NCI-H128 (cell line): ENCODE measurements at regions not wholly inside any gene's neighbourhood (a gene's known extent, or its start where the extent isn't known, plus 50 kb on each side); places are given as distances from the start of the nearest gene placed in this dataset.

Source experiments
- DNase-seq: peaks from one replicate; lab custom pipeline; 2025; ENCODE audit not compliant: unreplicated experiment; lab: John Stamatoyannopoulos, UW

DNA sequence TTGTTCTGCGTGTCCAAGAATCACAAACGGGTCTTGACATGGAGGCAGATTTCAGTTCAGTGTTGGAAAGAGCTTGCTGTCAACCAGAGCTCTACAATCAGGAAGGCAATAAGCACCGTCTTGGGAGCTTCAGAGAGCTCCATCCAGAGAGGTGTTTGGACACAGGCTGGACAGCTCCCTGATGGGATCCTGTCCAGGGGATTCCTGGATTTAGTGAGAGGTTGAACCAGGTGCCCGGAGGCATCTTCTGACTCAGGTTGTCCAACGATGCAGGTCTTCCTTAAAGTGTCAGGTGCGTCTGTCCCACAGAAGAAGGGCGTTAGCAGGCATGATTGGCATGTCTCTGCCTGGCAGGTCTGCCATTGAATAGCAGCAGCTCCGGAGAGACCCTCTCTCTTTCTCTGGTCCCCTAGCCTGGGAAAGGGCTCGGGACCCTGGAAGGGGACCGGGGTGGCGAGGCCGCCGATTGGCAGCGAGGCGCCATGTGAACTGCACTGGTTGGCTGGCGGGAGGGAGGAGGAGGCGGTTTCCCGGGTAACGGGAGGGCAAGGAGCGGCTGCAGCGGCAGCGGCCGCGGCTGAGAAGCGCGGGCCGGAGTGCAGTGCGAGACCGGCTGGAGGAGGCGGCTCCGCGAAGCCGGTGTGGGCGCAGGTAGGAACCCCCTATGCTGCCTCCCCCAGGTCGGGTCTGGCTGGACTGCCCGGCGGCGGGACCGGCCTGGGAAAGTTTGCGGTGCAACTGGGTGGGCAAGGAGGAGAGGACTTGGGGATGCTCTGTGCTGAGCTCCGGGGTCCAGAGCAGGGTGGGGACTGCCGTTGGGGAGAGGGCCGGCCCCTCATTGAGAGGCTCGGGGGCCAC, 104.1 kb upstream of the E2F8 start:
- no peak for DNase-seq

DNA sequence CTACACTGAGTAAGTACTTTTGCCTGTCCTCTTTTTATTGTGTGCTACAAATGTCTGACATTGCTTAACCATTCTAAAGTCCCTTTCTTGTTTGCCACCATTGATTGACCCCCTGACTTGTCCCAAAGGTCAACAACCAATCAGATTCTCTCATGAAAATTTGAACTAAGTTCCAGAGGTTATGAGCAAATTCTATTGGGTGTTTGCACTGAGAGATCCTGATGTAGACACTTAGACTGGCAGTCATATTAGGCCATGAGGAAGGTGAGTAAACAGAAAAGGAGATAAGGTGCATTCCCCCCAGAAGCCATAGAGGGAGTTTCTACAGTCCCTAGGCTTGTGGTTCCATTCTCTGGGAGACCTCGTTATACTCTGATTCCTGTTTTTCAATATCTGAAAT, 101.3 kb upstream of the E2F8 start:
- no peak for DNase-seq

DNA sequence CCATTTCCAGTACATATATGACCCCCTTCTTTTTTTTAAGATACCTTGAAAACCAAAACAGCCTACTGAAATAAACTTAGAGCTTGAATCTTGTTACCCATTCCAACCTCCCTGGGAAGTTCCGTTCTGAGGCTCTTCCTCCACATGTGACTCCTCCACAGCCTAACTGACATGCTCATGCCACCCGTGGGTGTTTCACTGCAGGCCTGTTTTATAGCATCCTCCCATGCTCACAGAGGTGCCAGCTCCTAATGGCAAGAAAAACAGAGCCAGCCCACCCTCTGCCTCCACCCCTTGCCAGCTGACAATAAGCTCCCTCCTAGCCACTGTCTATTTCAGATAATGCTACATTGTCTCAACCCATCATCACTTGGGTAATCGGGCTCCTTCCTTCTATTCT, 97.6 kb upstream of the E2F8 start:
- DNase-seq, result no peak

DNA sequence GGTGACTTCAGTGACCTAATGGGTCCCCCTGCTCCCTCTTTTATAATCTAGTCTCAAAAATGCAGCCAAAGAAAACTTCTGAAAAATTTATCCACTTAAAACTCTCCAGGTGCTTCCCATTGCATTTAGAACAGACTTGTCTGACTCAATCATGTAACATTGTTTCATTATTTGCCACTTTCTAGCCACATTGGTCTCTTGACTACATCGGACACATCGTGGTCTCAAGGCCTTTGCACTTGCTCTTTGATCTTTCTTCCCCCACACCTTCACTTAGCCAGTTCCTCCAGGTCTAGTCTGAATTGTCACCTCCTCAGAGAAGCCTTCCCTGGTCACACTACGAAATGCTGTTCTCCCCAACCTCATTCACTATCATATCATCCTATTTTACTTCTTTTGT, 97.0 kb upstream of the E2F8 start:
- DNase-seq, result no peak

DNA sequence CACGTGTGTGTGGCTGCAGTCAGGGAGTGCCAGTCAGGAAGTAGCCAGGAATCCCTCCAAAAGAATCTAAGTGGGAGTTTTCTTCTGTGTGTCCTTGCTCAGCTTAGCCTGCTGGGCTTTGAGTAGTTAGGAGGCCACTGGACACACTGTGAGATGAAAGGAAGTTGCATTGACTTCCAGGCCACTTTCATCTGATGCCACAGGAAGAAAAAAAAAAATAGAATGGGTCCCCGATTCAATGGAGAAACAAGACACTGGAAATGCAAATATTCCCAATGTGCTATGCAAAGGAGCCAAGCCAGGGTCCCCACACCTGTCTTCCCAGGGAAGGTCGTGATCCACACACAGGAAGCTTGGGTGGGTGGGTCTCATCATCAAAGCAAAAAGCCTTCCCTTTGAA, 95.6 kb upstream of the E2F8 start:
- no peak for DNase-seq

DNA sequence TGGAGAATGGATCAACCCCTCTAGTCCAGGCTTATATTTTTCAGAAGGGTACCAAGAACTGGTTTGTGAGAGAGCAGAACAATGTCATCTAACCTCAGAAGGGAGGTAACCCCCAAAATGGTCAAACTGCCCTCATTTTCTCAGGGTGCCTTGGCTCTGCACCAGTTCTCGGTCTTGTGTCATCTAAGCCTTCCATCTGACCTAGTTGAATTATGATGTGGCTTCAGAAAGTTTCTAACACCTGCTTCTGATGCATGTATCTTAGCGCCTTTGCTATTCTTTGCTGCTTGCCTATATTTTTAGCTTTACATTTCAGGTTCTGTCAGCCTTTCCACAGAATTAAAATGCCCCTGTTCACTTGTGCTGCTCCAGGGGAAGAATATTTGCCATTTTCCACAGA, 91.7 kb upstream of the E2F8 start:
- DNase-seq, result no peak

DNA sequence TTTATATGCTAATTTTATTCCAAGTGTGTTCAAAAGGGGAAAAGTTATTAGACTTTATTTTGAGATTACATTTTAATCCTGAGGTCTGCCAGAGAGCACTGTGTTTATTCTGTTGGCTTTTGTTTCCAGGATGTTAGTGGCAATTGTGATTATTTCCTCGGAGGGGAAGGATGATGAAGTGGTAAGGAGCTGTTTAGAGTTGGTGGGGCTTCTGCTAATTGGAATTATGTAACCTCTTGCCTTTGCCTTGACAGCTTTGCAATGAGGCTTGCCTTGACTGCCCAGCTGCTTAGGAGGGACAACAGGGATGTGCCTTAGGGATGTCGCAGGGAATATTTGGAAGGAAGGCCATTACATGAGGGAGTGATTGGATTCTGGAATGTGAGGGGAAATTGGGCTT, 89.7 kb upstream of the E2F8 start:
- no peak for DNase-seq

DNA sequence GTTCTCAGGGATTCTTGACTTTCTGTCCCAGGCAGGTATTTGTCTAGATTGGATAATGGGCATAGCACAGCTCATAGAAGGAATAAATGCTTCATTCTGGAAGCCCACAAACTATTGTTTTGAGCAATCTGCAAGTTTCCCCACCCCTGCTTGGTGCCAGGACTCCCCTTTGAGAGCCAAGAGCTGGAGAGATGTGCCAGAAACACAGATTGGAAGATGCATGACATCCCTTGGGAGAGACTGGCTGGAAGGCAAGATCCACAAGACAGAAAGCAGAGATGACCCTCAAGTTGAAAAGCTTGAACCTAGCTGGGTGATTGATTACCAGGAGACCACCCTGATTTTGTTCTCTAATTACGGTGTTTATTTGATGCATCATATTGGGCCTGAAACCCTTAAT, 89.2 kb upstream of the E2F8 start:
- DNase-seq, result no peak

DNA sequence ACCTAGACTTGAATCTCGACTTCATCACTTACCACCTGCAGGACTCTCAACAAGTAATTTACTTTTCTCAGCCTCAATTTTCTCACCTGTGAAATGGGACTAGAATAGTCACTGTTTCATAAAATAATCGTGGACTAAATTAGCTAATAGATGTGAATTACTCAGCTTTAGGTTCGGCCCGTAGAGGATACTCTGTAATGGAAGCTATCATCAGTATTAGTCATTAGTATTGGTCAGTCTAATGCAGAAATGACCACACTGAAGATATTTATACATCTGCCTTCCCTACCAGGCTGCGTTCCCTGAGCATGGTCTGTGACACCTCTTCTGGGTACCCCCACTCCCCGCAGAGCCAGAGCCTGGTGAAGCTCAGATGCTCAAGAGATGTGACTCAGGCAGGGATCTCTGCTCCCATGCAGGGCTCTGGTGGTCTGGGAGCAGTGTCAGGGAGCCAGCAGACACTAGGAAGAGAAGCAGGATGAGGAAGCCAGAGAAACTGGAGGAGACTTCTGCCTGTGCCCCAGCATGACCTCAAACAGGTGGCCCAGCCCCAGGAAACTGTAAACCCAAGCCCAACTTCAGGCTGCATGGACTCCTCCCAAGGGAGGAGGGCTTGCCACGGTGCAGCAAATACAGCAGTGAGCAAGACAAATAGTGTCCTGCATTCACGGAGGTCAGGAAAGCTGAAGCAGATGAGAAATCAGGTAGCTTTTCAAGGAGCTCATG, 88.0 kb upstream of the E2F8 start:
- no peak for DNase-seq

DNA sequence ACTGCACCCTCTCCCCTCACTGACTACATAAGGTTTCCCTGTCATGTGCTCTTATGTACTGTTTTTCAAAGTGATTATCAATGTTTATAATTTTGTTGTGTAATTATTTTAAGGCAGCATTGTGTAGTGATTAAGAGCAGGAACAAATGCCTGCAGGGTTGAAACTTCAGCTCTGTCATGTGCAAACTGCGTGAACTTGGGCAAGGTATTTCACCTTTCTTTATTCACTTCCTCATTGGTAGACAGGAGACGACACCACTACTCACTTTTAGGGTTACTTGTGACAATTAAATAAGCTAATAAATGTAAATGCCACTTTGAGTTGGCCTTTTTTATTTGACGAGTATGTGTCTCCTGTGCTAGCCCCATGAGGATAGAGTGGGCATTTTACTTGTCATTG, 86.5 kb upstream of the E2F8 start:
- no peak for DNase-seq

DNA sequence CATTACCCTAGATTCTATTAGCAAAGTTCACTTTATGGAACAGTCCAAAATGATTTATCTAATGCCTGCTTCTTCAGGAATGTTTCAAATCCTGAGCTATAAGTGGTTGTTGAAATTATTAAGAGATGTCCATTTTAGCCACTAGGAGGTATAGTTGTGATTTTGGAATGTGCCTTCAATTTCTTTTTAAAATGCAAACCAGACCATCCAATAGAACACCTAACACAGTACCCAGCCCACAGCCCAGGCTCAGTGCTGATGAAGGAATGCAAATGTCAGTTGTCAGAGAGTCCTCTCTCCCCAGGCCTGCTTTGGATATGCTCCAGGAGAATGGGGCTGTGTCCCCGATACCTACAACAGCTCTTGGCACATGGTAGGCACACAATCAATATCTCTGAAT, 85.8 kb upstream of the E2F8 start:
- DNase-seq, result no peak

DNA sequence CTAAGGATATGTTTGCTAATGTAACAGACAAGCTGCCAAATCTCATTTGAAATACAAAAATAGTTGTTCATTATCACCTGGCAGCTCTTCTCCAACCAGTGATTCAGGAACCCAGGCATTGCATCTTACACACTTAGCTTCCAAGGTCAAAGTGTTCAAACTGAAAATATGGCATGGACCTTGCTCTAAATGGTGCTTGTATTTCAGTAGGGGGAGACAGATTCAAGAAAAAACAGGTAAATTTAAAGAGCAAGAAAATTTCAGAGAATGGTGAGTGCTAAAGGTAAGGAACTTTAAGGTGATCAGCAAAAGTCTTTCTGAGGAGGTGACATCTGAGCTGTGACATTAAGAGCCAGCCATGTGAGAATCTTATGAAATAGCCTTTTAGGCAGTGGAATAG, 82.8 kb upstream of the E2F8 start:
- no peak for DNase-seq

DNA sequence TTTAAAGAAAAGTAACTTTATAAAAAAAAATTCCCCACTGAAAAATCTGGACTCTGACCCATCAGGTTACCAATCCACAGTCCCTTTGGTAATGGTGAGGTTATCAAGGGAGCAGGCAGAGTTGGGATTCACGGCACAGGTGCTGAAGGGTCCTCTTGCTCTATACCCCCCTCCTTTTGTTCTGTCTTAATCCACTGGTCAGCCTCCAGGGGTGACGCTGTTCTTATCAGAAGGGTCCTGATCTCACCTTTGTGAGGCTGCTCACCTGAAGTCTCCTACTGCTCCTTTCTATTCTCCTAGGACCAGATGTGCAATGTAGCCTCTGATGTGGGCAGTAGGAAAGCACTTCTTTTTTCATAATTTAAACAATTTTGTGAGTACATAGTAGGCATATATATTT, 80.6 kb upstream of the E2F8 start:
- DNase-seq, result no peak

DNA sequence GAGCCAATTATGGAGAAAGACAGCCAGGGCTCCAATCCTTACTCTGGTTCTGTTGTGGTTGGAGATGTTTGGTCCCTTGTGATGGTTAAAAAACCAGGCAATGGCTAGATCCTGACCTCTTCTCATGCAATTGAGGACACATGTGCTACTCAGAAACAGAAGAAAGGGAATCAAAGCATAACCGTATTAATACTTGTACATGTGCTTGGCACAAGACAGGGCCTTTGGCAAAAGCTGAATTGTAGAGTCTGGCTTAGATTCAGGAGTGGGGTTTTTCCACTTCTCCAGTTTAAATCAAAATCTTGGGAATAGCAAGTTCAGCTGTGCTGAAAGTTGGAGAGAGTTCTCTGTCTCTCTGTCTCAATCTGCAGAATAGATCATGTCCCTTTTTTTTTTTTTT, 80.1 kb upstream of the E2F8 start:
- DNase-seq, result no peak

DNA sequence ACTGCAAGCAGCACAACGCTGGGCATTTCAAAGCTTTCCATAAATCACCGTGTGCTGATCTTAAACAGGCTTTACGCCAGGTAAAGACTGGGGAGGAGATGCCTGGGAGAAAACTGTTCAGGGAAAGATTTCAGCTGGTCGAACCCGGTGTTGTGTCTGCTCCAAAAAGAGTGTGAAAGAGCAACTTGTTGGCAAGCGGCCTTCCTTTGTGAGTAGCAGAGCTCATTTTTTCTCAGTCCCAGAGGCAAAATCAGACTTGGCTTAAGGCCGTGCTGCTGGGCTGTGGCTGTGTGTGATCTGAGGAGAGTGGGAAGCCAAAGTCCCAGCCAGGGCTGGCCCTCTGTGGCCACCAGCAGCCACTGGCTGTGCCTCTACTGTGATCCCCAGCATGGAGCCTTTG, 75.7 kb upstream of the E2F8 start:
- no peak for DNase-seq

DNA sequence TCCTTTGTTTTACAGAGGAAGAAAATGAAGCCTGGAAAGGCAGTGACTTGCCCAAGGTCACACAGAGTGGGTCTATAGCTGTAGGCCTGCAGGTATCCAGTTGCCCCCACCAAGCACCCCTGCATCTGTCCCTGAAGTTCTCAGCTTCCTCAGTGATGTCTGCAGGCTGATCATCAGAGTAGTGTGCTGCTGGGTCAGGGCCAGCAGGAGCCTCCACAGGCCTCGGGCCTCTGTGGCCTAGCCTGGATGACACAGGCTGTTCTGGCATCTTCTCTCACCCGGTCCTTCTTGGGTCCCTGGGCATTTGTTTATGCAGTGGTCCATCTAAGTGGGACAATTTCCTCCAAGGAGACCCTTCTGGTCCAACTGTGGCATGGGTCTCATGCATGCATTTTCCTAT, 74.8 kb upstream of the E2F8 start:
- no peak for DNase-seq

DNA sequence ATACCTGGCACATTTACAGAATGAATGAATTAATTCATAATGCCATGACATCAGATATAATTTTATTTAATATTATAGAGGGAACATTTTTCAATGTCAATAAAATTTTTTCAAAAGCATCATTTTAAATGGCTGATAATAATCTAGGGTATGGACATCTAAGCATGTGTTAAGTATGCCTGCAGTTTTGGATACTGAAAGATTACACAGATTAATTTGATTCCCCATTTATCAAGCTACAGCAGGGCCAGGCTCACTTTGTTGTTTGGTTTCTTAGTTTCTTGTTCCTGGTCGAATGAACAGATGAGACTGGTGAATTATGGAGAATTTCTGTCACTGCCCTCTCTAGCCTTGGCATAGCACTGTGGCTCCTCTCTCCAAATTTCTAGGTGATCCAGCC, 72.4 kb upstream of the E2F8 start:
- no peak for DNase-seq

DNA sequence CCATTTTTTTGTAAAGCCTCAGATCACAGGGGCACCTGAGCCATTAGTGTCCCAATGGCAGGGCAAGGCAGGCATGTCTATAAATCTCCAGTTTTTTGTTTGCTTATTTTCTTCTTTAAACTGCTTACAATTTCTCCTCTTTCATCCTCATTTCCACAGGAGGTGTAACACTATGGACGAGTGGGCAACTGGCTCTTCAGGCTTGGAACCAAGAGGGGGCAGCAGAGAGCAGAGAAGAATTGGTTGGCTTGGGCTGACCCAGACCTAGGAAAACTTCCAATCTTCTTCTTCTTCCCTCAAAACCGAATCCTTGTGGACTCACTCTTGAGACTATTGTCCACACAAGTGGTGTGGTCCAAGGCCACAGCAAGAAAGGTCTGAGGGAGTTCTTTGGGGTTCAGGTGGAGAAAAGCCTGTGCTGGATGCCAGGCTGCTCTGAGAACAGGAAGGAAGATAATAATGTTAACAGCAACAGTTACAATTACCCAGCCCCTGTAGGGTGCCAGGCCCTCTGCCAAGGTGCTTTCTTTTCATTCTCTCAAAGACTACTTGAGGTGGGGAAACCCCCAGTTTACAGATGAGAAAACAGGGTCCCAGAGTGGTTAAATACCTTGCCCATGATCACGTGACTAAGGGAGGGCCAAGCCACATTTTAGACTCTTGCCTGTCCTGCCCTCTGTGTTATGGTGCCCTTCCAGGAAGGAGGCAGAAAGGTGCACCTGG, 70.7 kb upstream of the E2F8 start:
- no peak for DNase-seq

DNA sequence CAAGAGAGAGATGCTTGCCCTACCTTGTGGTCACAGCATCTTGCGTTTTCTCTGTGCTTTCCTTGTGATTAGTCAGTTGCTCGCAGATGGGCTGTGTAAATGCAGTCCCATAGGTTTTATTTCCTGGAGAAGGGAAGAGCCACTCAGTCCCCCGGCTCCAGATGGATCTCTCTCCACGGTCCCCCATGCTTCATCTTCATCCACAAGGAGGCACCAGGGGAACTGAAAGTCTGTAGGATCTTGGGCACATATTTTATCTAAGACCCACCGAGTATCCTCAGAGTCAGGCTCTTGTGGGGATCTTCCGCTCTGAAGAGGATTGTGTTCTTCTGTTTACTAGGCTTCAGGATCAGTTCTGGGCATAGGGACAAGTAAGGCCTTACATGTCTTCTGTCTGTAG, 66.8 kb upstream of the E2F8 start:
- no peak for DNase-seq

DNA sequence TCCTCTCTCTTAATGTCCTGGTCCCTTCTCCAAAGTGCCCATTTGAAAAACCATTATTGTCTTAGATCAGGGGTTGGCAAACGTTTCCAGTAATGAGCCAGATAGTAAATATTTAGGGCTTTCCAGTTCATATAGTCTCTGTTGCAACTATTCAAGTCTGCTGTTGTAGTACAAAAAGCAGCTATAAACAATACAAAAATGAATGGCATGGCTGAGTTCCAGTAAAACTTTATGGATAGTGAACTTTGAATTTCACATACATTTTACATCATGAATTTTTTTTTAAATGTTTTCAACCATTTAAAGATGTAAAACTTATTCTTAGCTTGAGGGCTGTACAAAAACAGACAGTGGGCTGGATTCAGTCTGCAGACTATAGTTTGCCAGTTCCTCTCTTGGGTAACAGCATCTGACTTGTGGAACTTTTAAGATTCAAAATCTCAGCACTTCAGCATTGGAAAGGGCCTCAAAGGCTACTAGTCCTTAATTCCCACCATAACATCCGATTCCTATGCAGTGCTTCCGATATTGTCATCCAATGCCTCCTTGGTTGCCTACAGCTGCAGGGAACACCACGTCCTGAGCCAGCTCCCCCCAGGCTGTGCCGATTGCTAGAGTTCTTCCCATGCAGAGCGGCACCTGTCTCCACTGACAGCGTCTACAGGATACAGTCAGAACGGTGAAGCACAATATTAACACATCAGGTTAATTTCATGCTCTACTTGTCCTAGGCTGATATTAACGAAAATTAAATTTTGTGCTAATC, 65.6 kb upstream of the E2F8 start:
- no peak for DNase-seq

DNA sequence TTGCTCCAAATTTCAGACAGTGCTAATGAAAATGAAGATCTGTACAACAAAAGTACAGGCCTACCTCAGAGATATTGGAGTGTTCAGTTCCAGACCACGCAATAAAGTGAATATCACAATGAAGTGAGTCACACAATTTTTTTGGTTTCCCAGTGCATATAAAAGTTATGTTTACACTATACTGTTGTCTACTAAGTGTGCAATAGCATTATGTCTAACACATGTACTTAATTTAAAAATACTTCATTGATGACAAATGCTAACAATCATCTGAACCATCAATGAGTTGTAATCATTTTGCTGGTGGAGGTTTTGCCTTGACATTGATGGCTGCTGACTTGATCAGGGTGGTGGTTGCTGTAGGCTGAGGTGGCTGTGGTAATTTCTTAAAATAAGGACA, 60.6 kb upstream of the E2F8 start:
- no peak for DNase-seq
